Uterus (tissue), 2 donors: ENCODE measurements at regions not wholly inside any gene's neighbourhood (a gene's known extent, or its start where the extent isn't known, plus 50 kb on each side); places are given as distances from the start of the nearest gene placed in this dataset.

Experiments used
- CTCF ChIP-seq, 4 experiments: fragments of 200-600 bp in 2 of 4; fragments of 450-650 bp in 2 of 4; sonication (generic) in 2 of 4; IDR thresholded peaks; one replicate each; pipeline ENCODE4 v1.5.1; 2016 to 2019; ENCODE audit warnings: antibody characterized with exemption in 4 of 4, mild to moderate bottlenecking in 2 of 4, moderate library complexity in 1 of 4
- POLR2A ChIP-seq, 2 donors: fragments of 450-650 bp; IDR thresholded peaks; one replicate each; pipeline ENCODE4 v1.6.1; 2016; ENCODE audit warnings: antibody characterized with exemption in 2 of 2, mild to moderate bottlenecking in 1 of 2, moderate library complexity in 1 of 2

- TF ChIP-seq CTCF (IDR thresholded peaks at IDR 0.05) = no peak
- TF ChIP-seq POLR2A (IDR thresholded peaks at IDR 0.05) = no peak
These were observed 341.0 kb upstream of the CCL2 start for GRCh38 chr17:33914125-33914524.
